ENCODE measurements at regions not wholly inside any gene's neighbourhood (a gene's known extent, or its start where the extent isn't known, plus 50 kb on each side); places are given as distances from the start of the nearest gene placed in this dataset.

DNA sequence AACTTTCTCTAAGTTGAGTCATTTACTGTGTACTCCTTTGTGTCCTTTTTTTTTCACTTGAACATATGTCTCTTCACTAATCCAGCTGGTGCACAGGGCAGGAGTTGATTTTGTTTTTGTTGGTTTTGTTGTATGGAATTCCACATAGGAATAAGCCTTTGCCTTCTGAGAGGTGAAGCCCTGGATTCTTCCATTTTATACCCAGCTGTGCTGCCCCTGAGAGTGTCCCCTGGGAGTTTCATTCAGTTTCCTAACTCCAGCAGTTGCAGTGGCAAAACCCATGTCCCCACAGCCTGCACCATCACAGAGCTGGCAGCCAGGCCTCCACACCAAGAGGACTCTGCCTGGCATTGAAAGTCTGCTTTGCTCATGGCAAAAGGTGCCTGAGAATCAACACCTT, 107.3 kb upstream of the SYNDIG1 start:
- no peak overlapping the region for H3K27ac ChIP-seq (ENCODE audit: low read length)
- intact Hi-C loops (cut with micrococcal nuclease) = no loop called here
- H3K4me1 ChIP-seq (ENCODE audit: control insufficient read depth, insufficient read depth, low read length) = no peaks in the 10 kb centered on the region
- no peak overlapping the region for H3K27ac Mint-ChIP-seq
- no peak overlapping the region for H3K4me3 ChIP-seq (ENCODE audit: low read length)
- H3K9me3 Mint-ChIP-seq = peaks cover 0 to 4% of the 10 kb centered on the region in 2 donors
- peaks cover 0 to 6% of the 10 kb centered on the region in 2 donors for H3K27me3 Mint-ChIP-seq (ENCODE audit: low read depth in 2 of 2)
- H3K27me3 ChIP-seq (ENCODE audit: control insufficient read depth, insufficient read depth, low read length) = no peaks in the 10 kb centered on the region
- no peak overlapping the region for H3K4me3 Mint-ChIP-seq
- no peaks in the 10 kb centered on the region for H3K4me1 Mint-ChIP-seq
- no peak for ATAC-seq
- TF ChIP-seq, protein P1, sequence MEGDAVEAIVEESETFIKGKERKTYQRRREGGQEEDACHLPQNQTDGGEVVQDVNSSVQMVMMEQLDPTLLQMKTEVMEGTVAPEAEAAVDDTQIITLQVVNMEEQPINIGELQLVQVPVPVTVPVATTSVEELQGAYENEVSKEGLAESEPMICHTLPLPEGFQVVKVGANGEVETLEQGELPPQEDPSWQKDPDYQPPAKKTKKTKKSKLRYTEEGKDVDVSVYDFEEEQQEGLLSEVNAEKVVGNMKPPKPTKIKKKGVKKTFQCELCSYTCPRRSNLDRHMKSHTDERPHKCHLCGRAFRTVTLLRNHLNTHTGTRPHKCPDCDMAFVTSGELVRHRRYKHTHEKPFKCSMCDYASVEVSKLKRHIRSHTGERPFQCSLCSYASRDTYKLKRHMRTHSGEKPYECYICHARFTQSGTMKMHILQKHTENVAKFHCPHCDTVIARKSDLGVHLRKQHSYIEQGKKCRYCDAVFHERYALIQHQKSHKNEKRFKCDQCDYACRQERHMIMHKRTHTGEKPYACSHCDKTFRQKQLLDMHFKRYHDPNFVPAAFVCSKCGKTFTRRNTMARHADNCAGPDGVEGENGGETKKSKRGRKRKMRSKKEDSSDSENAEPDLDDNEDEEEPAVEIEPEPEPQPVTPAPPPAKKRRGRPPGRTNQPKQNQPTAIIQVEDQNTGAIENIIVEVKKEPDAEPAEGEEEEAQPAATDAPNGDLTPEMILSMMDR (IDR thresholded peaks at IDR 0.05) = no peak
- no peaks in the 10 kb centered on the region for H3K36me3 Mint-ChIP-seq
- no peaks in the 10 kb centered on the region for H3K36me3 ChIP-seq (ENCODE audit: control insufficient read depth, insufficient read depth, low read length)
- DNase-seq = no peak
- H3K9me3 ChIP-seq (ENCODE audit: control insufficient read depth, insufficient read depth, low read length) = no peaks in the 10 kb centered on the region

- H3K27me3 ChIP-seq (ENCODE audit: control insufficient read depth, insufficient read depth, low read length) = no peaks in the 10 kb centered on the region
- Mint-ChIP-seq H3K4me3 (no peak overlapping the region), H3K4me1 (no peaks in the 10 kb centered on the region), H3K27ac (no peak overlapping the region), H3K9me3 (peaks cover 0 to 4% of the 10 kb centered on the region in 2 donors), H3K36me3 (no peaks in the 10 kb centered on the region), H3K27me3 (ENCODE audit: low read depth in 2 of 2) (peaks cover 0 to 1% of the 10 kb centered on the region in 2 donors)
- no peak overlapping the region for H3K4me3 ChIP-seq (ENCODE audit: low read length)
- TF ChIP-seq, protein P1 (IDR thresholded peaks at IDR 0.05) = no peak
- WGBS (ENCODE audit: insufficient coverage) = 67% methylated on average over 1 of the region's 2 CpGs
- no peak overlapping the region for H3K27ac ChIP-seq (ENCODE audit: low read length)
- ATAC-seq (no peak), DNase-seq (no peak)
- intact Hi-C loops (cut with micrococcal nuclease) = no loop called here
- H3K36me3 ChIP-seq (ENCODE audit: control insufficient read depth, insufficient read depth, low read length) = no peaks in the 10 kb centered on the region
- no peaks in the 10 kb centered on the region for H3K4me1 ChIP-seq (ENCODE audit: control insufficient read depth, insufficient read depth, low read length)
- H3K9me3 ChIP-seq (ENCODE audit: control insufficient read depth, insufficient read depth, low read length) = no peaks in the 10 kb centered on the region
These were observed 107.9 kb upstream of the SYNDIG1 start for GRCh38 chr20:24361541-24361940.

DNA sequence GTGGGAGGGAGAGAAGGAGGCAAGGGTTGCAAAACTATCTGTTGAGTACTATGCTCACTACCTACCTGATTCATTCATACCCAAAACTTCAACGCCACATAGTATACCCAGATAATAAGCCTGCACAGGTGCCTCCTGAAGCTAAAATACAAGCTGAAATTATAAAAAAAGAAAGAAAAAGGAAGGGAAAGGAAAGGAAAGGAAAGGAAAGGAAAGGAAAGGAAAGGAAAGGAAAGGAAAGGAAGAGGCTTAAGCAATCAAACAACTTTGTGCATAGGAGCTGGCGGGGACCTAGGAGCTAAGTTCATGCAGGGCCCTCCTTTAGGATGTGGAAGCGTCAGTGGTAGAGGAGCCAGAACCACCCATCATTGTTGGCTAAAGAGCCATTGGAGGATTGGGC, 108.9 kb upstream of the SYNDIG1 start:
- TF ChIP-seq, protein P1 (IDR thresholded peaks at IDR 0.05) = no peak
- no peaks in the 10 kb centered on the region for H3K27me3 ChIP-seq (ENCODE audit: control insufficient read depth, insufficient read depth, low read length)
- Mint-ChIP-seq H3K4me3 (no peak overlapping the region), H3K9me3 (peaks cover 0 to 4% of the 10 kb centered on the region in 2 donors), H3K27ac (no peak overlapping the region), H3K27me3 (ENCODE audit: low read depth in 2 of 2) (peaks cover 0 to 7% of the 10 kb centered on the region in 2 donors), H3K36me3 (no peaks in the 10 kb centered on the region), H3K4me1 (no peaks in the 10 kb centered on the region)
- H3K27ac ChIP-seq (ENCODE audit: low read length) = no peak overlapping the region
- intact Hi-C loops (cut with micrococcal nuclease) = no loop called here
- no peaks in the 10 kb centered on the region for H3K36me3 ChIP-seq (ENCODE audit: control insufficient read depth, insufficient read depth, low read length)
- no peak overlapping the region for H3K4me3 ChIP-seq (ENCODE audit: low read length)
- ATAC-seq (no peak), DNase-seq (no peak)
- WGBS (ENCODE audit: insufficient coverage) = 100% methylated on average over 2 of the region's 3 CpGs
- no peaks in the 10 kb centered on the region for H3K9me3 ChIP-seq (ENCODE audit: control insufficient read depth, insufficient read depth, low read length)
- H3K4me1 ChIP-seq (ENCODE audit: control insufficient read depth, insufficient read depth, low read length) = no peaks in the 10 kb centered on the region

DNA sequence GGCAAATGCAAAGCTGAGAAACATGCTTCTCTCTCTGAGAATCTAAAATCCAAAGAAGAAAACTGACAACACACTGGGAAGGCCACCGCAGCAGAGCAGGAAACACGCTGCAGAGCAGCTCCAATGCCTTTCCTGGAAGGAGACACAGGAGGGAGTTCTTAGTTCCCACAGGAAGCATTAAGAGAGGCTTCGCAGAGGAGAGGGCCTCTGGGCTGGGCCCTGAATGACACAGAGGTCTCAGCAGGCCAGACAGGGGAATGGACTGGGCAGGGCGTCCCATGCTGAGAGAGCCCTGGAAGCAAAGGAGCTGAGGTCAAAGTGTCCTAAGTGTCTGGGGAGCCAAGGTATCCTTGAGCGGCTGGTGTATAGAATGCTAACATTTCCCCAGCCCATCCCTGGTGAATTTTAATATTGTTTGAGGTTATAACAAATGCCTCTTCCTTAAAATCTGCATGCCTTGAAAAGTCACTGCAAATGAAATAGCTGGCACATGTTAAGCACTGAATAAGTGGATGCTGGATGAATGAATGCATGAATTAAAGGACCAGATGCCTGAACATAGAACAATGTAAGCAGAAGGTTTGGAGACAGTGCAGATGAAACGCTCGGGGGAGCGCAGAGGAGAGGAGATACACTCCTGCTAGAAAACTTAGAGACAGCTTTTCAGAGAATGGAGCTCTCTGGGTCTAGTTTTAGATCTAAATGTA, 110.0 kb upstream of the SYNDIG1 start:
- no peaks in the 10 kb centered on the region for H3K4me1 Mint-ChIP-seq
- H3K36me3 Mint-ChIP-seq = no peaks in the 10 kb centered on the region
- no peak overlapping the region for H3K4me3 Mint-ChIP-seq
- H3K36me3 ChIP-seq (ENCODE audit: control insufficient read depth, insufficient read depth, low read length) = no peaks in the 10 kb centered on the region
- H3K27ac ChIP-seq (ENCODE audit: low read length) = no peak overlapping the region
- 92% methylated on average over 8 of the region's 8 CpGs for WGBS (ENCODE audit: insufficient coverage)
- intact Hi-C loops (cut with micrococcal nuclease) = no loop called here
- ATAC-seq = no peak
- no peaks in the 10 kb centered on the region for H3K9me3 ChIP-seq (ENCODE audit: control insufficient read depth, insufficient read depth, low read length)
- H3K4me3 ChIP-seq (ENCODE audit: low read length) = no peak overlapping the region
- H3K27me3 Mint-ChIP-seq (ENCODE audit: low read depth in 2 of 2) = peaks cover 0 to 8% of the 10 kb centered on the region in 2 donors
- peaks cover 0 to 4% of the 10 kb centered on the region in 2 donors for H3K9me3 Mint-ChIP-seq
- no peaks in the 10 kb centered on the region for H3K4me1 ChIP-seq (ENCODE audit: control insufficient read depth, insufficient read depth, low read length)
- DNase-seq = no peak
- TF ChIP-seq, protein P1 (IDR thresholded peaks at IDR 0.05) = no peak
- no peaks in the 10 kb centered on the region for H3K27me3 ChIP-seq (ENCODE audit: control insufficient read depth, insufficient read depth, low read length)
- no peak overlapping the region for H3K27ac Mint-ChIP-seq
